ENCODE measurements at regions not wholly inside any gene's neighbourhood (a gene's known extent, or its start where the extent isn't known, plus 50 kb on each side); places are given as distances from the start of the nearest gene placed in this dataset.

DNA sequence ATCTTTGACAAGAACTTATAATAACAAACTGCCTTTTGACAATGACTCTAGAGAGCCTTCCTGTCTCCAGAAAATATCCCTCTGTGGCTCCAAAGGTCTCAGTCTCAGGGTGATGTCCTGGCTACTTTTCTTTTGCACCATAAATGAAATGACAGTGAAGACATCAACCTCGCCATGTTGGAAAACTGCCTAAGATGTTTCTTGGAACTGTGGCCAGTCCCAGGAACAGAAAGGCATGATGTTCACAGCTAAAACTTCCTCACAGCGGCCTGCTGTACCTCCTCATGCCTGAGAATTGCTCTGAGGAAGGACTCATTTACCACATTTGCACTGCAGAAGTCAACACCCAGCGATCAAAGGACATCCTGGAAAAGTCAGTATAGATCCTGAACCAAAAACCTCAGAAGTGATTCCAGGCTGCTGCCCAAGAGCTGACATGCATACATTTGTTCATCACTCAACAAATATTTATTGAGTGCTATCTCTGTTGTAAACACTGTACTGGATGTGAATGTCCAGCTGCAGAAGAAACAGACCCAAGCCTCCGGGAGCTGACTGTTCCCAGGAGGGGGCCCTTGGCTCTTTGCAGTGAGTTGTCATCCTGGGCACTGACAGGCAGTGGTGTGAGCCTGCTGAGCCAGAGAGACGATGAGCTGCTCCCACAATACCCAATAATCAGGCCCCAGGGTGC is 64.3 kb upstream of the ACSL3 start:
- 20% methylated on average over 5 of the region's 5 CpGs for WGBS (ENCODE audit: insufficient coverage, low coverage, low lambda C conversion rate, missing lambda C conversion rate)
- Histone ChIP-seq H3K4me1 (peaks cover 0 to 40% (median 19%) of the 10 kb centered on the region in 4 donors), H3K27ac (peak overlapping the region; percentile 45 to 79 (median 54)), H3K9me3 (no peaks in the 10 kb centered on the region), H3K27me3 (no peaks in the 10 kb centered on the region), H3K36me3 (no peaks in the 10 kb centered on the region), H3K4me3 (peak overlapping the region in 1 of 3 donors; percentile 15)
- TF ChIP-seq POLR2A (IDR thresholded peaks at IDR 0.05): no peak
- TF ChIP-seq, protein P1, sequence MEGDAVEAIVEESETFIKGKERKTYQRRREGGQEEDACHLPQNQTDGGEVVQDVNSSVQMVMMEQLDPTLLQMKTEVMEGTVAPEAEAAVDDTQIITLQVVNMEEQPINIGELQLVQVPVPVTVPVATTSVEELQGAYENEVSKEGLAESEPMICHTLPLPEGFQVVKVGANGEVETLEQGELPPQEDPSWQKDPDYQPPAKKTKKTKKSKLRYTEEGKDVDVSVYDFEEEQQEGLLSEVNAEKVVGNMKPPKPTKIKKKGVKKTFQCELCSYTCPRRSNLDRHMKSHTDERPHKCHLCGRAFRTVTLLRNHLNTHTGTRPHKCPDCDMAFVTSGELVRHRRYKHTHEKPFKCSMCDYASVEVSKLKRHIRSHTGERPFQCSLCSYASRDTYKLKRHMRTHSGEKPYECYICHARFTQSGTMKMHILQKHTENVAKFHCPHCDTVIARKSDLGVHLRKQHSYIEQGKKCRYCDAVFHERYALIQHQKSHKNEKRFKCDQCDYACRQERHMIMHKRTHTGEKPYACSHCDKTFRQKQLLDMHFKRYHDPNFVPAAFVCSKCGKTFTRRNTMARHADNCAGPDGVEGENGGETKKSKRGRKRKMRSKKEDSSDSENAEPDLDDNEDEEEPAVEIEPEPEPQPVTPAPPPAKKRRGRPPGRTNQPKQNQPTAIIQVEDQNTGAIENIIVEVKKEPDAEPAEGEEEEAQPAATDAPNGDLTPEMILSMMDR (IDR thresholded peaks at IDR 0.05): peak in 1 of 4 donors; percentile 15
- peak; percentile 61 to 80 (median 75) for DNase-seq
- intact Hi-C loops (cut with DNase I): loop anchor here in 1 of 2 donors (10.0 kb wide), 1 partner anchor 68 kb away; the partner anchor contains the start of gene ACSL3
- ATAC-seq: peak; percentile 81 to 90 (median 83)

DNA sequence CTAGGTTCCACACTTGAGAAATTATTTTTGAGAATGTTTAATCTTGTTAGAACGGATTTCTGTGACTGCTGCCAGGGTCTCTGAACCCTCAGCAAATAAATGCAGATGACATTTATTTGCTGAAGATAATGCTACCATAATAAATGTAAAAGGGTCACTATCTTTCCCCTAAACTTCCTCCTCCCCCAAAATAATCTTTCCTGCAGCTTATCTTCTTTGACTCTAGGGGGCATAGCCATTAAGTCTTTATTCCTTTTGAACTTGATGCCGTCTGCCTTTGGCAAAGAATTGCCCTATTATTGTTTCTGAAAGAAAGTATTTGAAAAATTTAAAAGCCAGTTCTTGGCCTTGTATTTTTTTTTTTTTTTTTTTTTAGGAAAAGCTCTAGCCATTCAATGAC is 63.6 kb upstream of the ACSL3 start:
- TF ChIP-seq, protein P1 (IDR thresholded peaks at IDR 0.05): peak; percentile 28 to 42 (median 38)
- TF ChIP-seq POLR2A (IDR thresholded peaks at IDR 0.05): no peak
- whole genome bisulfite sequencing (ENCODE audit: insufficient coverage, low coverage, low lambda C conversion rate, missing lambda C conversion rate): 2% methylated on average over 2 of the region's 2 CpGs
- peak in 1 of 4 donors; percentile 14 for ATAC-seq

DNA sequence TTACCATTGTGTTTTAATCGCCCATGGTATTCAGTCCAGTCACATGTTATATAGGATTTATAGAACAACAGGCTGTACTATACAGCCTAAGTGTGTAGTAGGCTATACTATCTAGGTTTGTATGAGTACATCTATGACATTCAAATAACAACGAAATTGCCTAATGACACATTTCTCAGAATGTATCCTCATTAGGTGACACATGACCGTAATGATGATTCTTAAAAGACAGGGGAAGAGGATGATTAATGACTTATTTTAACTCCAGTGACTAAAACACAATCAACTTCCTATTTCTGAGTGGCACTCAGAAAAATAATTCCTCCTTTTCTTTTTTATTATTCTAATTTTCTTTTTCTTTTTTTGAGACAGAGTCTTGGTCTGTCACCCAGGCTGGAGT is 63.0 kb upstream of the ACSL3 start:
- Histone ChIP-seq H3K27ac (no peak overlapping the region), H3K4me3 (no peak overlapping the region), H3K9me3 (no peaks in the 10 kb centered on the region), H3K4me1 (peaks cover 0 to 29% (median 13%) of the 10 kb centered on the region in 4 donors), H3K27me3 (no peaks in the 10 kb centered on the region), H3K36me3 (no peaks in the 10 kb centered on the region)
- TF ChIP-seq POLR2A (IDR thresholded peaks at IDR 0.05): no peak
- TF ChIP-seq, protein P1 (IDR thresholded peaks at IDR 0.05): no peak
- intact Hi-C loops (cut with DNase I): loop anchor here in 1 of 2 donors (10.0 kb wide), 1 partner anchor 67 kb away; the partner anchor contains the start of gene ACSL3
- WGBS (ENCODE audit: insufficient coverage, low coverage, low lambda C conversion rate, missing lambda C conversion rate): 71% methylated on average over 3 of the region's 3 CpGs
- ATAC-seq: no peak
- DNase-seq: no peak

More for the DNA sequence above, 63.6 kb upstream of the ACSL3 start:
- intact Hi-C loops (cut with DNase I): loop anchor here in 1 of 2 donors (10.0 kb wide), 1 partner anchor 68 kb away; the partner anchor contains the start of gene ACSL3
- no peaks in the 10 kb centered on the region for H3K9me3 ChIP-seq
- DNase-seq: no peak
- no peaks in the 10 kb centered on the region for H3K27me3 ChIP-seq
- H3K36me3 ChIP-seq: no peaks in the 10 kb centered on the region
- no peak overlapping the region for H3K4me3 ChIP-seq
- peaks cover 0 to 33% (median 16%) of the 10 kb centered on the region in 4 donors for H3K4me1 ChIP-seq
- H3K27ac ChIP-seq: peak overlapping the region in 2 of 3 donors; percentile 16 to 79

DNA sequence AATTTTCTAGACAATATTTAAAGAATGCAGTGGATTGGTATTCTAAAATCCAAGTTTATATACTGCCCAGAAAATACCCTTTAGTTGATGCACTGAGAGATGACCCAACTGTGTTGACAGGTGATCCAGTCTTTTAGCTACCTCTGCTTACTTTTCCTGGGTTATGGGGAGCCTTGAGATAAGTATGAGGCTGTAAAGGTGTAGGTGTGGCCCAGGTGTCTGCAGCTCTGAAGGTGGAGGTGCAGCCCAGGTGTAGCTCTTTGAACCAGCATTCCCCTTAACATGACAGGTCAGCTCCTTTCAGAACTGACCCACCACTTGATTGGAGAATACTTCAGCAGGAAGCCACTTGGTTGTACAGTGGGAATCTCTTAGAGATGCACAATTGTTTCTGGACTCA is 62.3 kb upstream of the ACSL3 start:
- no peak overlapping the region for H3K4me3 ChIP-seq
- no peak overlapping the region for H3K27ac ChIP-seq
- no peaks in the 10 kb centered on the region for H3K27me3 ChIP-seq
- no peak for TF ChIP-seq POLR2A (IDR thresholded peaks at IDR 0.05)
- TF ChIP-seq, protein P1 (IDR thresholded peaks at IDR 0.05): no peak
- ATAC-seq (no peak), DNase-seq (no peak)
- H3K9me3 ChIP-seq: no peaks in the 10 kb centered on the region
- peaks cover 0 to 29% (median 13%) of the 10 kb centered on the region in 4 donors for H3K4me1 ChIP-seq
- intact Hi-C loops (cut with DNase I): loop anchor here in 1 of 2 donors (10.0 kb wide), 1 partner anchor 66 kb away; the partner anchor contains the start of gene ACSL3
- H3K36me3 ChIP-seq: no peaks in the 10 kb centered on the region

Measured in right lobe of liver (tissue), 6 donors.